ENCODE measurements at regions not wholly inside any gene's neighbourhood (a gene's known extent, or its start where the extent isn't known, plus 50 kb on each side); places are given as distances from the start of the nearest gene placed in this dataset.

- TF ChIP-seq CTCF (IDR thresholded peaks at IDR 0.05), result no peak
- TF ChIP-seq POLR2A (IDR thresholded peaks at IDR 0.05), result no peak
Measured at GRCh38 chr4:61079427-61079826, 120.7 kb upstream of the ADGRL3 start.
